Peyer's patch (tissue), 4 donors: ENCODE measurements at regions not wholly inside any gene's neighbourhood (a gene's known extent, or its start where the extent isn't known, plus 50 kb on each side); places are given as distances from the start of the nearest gene placed in this dataset.

Experiments
- DNase-seq, 3 donors: peaks; one replicate each; pipeline ENCODE4 v3.0.0-alpha.2; 2017 to 2019
- H3K27ac ChIP-seq, 4 donors: fragments of 200-600 bp; sonication (generic); one replicate each; pipeline ENCODE4 v1.5.1; 2016 to 2019
- H3K27me3 ChIP-seq, 2 donors: fragments of 200-600 bp; sonication (generic); one replicate each; pipeline ENCODE4 v1.5.1; 2019
- H3K36me3 ChIP-seq, 3 donors: fragments of 200-600 bp; sonication (generic); one replicate each; pipeline ENCODE4 v1.5.1; 2016 to 2019
- H3K4me1 ChIP-seq, 4 donors: fragments of 200-600 bp; sonication (generic); one replicate each; pipeline ENCODE4 v1.5.1; 2016 to 2019
- H3K4me3 ChIP-seq, 4 donors: fragments of 200-600 bp; sonication (generic); 1 replicate in 3 of 4; 2 replicates in 1 of 4; pipeline ENCODE4 v1.5.1; 2016 to 2019; ENCODE audit warnings: mild to moderate bottlenecking in 1 of 4
- H3K9me3 ChIP-seq, 4 donors: fragments of 200-600 bp; sonication (generic); one replicate each; pipeline ENCODE4 v1.5.1; 2016 to 2019; ENCODE audit warnings: mild to moderate bottlenecking in 1 of 4
- CTCF ChIP-seq, 6 experiments: fragments of 450-650 bp in 4 of 6; fragments of 200-600 bp in 2 of 6; sonication (generic) in 1 of 6; IDR thresholded peaks; one replicate each; pipeline ENCODE4 v1.5.1; 2017 to 2019; ENCODE audit warnings: antibody characterized with exemption in 6 of 6, mild to moderate bottlenecking in 3 of 6, moderate library complexity in 1 of 6
- POLR2A ChIP-seq, 2 donors: fragments of 450-650 bp; IDR thresholded peaks; one replicate each; pipeline ENCODE4 v1.5.1; 2017; ENCODE audit warnings: antibody characterized with exemption in 2 of 2, mild to moderate bottlenecking in 2 of 2, moderate library complexity in 2 of 2

GRCh38 chr9:103362986-103363385, 367.9 kb downstream of the CYLC2 start:
- no peaks in the 10 kb centered on the region for H3K9me3 ChIP-seq
- H3K27ac ChIP-seq = no peak overlapping the region
- H3K4me1 ChIP-seq = no peaks in the 10 kb centered on the region
- no peaks in the 10 kb centered on the region for H3K27me3 ChIP-seq
- TF ChIP-seq POLR2A (IDR thresholded peaks at IDR 0.05) = no peak
- no peak overlapping the region for H3K4me3 ChIP-seq
- DNase-seq = no peak
- H3K36me3 ChIP-seq = no peaks in the 10 kb centered on the region

- Histone ChIP-seq H3K27me3 (no peaks in the 10 kb centered on the region), H3K4me3 (no peak overlapping the region), H3K9me3 (no peaks in the 10 kb centered on the region), H3K36me3 (no peaks in the 10 kb centered on the region), H3K4me1 (no peaks in the 10 kb centered on the region), H3K27ac (no peak overlapping the region)
- no peak for DNase-seq
- TF ChIP-seq POLR2A (IDR thresholded peaks at IDR 0.05) (no peak), CTCF (IDR thresholded peaks at IDR 0.05) (no peak)
Observed at GRCh38 chr9:103364753-103365152, 369.6 kb downstream of the CYLC2 start.

- Histone ChIP-seq H3K4me3 (no peak overlapping the region), H3K27ac (no peak overlapping the region), H3K27me3 (no peaks in the 10 kb centered on the region), H3K4me1 (no peaks in the 10 kb centered on the region), H3K9me3 (no peaks in the 10 kb centered on the region), H3K36me3 (no peaks in the 10 kb centered on the region)
- no peak for TF ChIP-seq CTCF (IDR thresholded peaks at IDR 0.05)
- TF ChIP-seq POLR2A (IDR thresholded peaks at IDR 0.05) = no peak
- DNase-seq = no peak
Observed at GRCh38 chr9:103371152-103371551, 376.0 kb downstream of the CYLC2 start.

- Histone ChIP-seq H3K4me1 (no peaks in the 10 kb centered on the region), H3K36me3 (no peaks in the 10 kb centered on the region), H3K9me3 (no peaks in the 10 kb centered on the region), H3K4me3 (no peak overlapping the region), H3K27me3 (no peaks in the 10 kb centered on the region), H3K27ac (no peak overlapping the region)
- TF ChIP-seq CTCF (IDR thresholded peaks at IDR 0.05) = no peak
- TF ChIP-seq POLR2A (IDR thresholded peaks at IDR 0.05) = no peak
- DNase-seq = no peak
Observed at GRCh38 chr9:103372828-103373227, 377.7 kb downstream of the CYLC2 start.

- H3K4me3 ChIP-seq = no peak overlapping the region
- no peaks in the 10 kb centered on the region for H3K36me3 ChIP-seq
- H3K4me1 ChIP-seq = no peaks in the 10 kb centered on the region
- no peaks in the 10 kb centered on the region for H3K27me3 ChIP-seq
- no peak for DNase-seq
- no peaks in the 10 kb centered on the region for H3K9me3 ChIP-seq
- TF ChIP-seq POLR2A (IDR thresholded peaks at IDR 0.05) (no peak), CTCF (IDR thresholded peaks at IDR 0.05) (no peak)
- no peak overlapping the region for H3K27ac ChIP-seq
Observed at GRCh38 chr9:103377667-103378066, 382.5 kb downstream of the CYLC2 start.

GRCh38 chr9:103397868-103398600, 402.9 kb downstream of the CYLC2 start:
- Histone ChIP-seq H3K4me1 (no peaks in the 10 kb centered on the region), H3K27ac (no peak overlapping the region), H3K36me3 (no peaks in the 10 kb centered on the region), H3K27me3 (no peaks in the 10 kb centered on the region), H3K4me3 (no peak overlapping the region), H3K9me3 (no peaks in the 10 kb centered on the region)
- TF ChIP-seq POLR2A (IDR thresholded peaks at IDR 0.05) = no peak
- peak in 4 of 6 experiments; percentile 28 to 48 (median 42) for TF ChIP-seq CTCF (IDR thresholded peaks at IDR 0.05)
- no peak for DNase-seq
